ENCODE measurements at regions not wholly inside any gene's neighbourhood (a gene's known extent, or its start where the extent isn't known, plus 50 kb on each side); places are given as distances from the start of the nearest gene placed in this dataset.

GRCh38 chr21:16337266-16337665 lies 607.5 kb downstream of the USP25 start:
- H3K4me3 ChIP-seq (ENCODE audit: control insufficient read depth, low read depth, low read length) = no peak overlapping the region
- DNase-seq (ENCODE audit: low read depth) = no peak
- no peak for TF ChIP-seq CTCF (conservative IDR thresholded peaks at IDR 0.05; ENCODE audit: control insufficient read depth, insufficient read depth, low read depth, low read length)

- DNase-seq (ENCODE audit: low read depth) = no peak
- H3K4me3 ChIP-seq (ENCODE audit: control insufficient read depth, low read depth, low read length) = no peak overlapping the region
- TF ChIP-seq CTCF (conservative IDR thresholded peaks at IDR 0.05; ENCODE audit: control insufficient read depth, insufficient read depth, low read depth, low read length) = no peak
Observed at GRCh38 chr21:16342932-16343331, 613.1 kb downstream of the USP25 start.

GRCh38 chr21:16343776-16344175 lies 614.0 kb downstream of the USP25 start:
- no peak for TF ChIP-seq CTCF (conservative IDR thresholded peaks at IDR 0.05; ENCODE audit: control insufficient read depth, insufficient read depth, low read depth, low read length)
- no peak for DNase-seq (ENCODE audit: low read depth)
- H3K4me3 ChIP-seq (ENCODE audit: control insufficient read depth, low read depth, low read length) = no peak overlapping the region

- DNase-seq (ENCODE audit: low read depth) = no peak
- TF ChIP-seq CTCF (conservative IDR thresholded peaks at IDR 0.05; ENCODE audit: control insufficient read depth, insufficient read depth, low read depth, low read length) = no peak
Observed at GRCh38 chr21:16345757-16346156, 616.0 kb downstream of the USP25 start.

GRCh38 chr21:16347223-16347622 lies 617.4 kb downstream of the USP25 start:
- no peak overlapping the region for H3K4me3 ChIP-seq (ENCODE audit: control insufficient read depth, low read depth, low read length)
- no peak for DNase-seq (ENCODE audit: low read depth)
- no peak for TF ChIP-seq CTCF (conservative IDR thresholded peaks at IDR 0.05; ENCODE audit: control insufficient read depth, insufficient read depth, low read depth, low read length)

More at GRCh38 chr21:16345757-16346156, 616.0 kb downstream of the USP25 start:
- no peak overlapping the region for H3K4me3 ChIP-seq (ENCODE audit: control insufficient read depth, low read depth, low read length)

- H3K4me3 ChIP-seq (ENCODE audit: control insufficient read depth, low read depth, low read length) = no peak overlapping the region
- DNase-seq (ENCODE audit: low read depth) = no peak
- no peak for TF ChIP-seq CTCF (conservative IDR thresholded peaks at IDR 0.05; ENCODE audit: control insufficient read depth, insufficient read depth, low read depth, low read length)
Observed at GRCh38 chr21:16353764-16354163, 624.0 kb downstream of the USP25 start.

GRCh38 chr21:16357994-16358393 lies 628.2 kb downstream of the USP25 start:
- TF ChIP-seq CTCF (conservative IDR thresholded peaks at IDR 0.05; ENCODE audit: control insufficient read depth, insufficient read depth, low read depth, low read length) = no peak
- no peak overlapping the region for H3K4me3 ChIP-seq (ENCODE audit: control insufficient read depth, low read depth, low read length)
- no peak for DNase-seq (ENCODE audit: low read depth)

Measured in fibroblast of mammary gland (primary cell).